ENCODE measurements at regions not wholly inside any gene's neighbourhood (a gene's known extent, or its start where the extent isn't known, plus 50 kb on each side); places are given as distances from the start of the nearest gene placed in this dataset.
"Not testable (repeated sequence)": the region's sequence is repeated elsewhere in the genome, so short reads cannot be mapped to it uniquely, and the experiment has no call there.

DNA sequence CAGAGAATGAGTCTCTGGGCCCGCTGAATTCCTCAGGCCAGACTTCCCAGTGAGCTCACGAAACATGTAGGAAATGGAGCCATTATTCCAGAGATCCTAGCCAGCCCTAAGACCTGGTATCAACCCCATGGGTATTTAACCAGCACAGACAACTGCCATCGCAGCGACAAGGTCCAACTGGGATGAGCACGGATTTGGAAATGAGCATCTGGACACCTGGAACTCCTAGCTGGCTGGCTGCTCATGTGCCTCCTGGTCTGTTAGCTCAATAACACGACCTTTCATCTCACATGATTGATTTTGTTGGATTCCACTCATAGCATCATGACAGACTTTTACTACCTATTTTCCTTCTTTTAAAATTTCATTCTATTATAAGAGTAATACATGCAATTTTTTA is 51.0 kb downstream of the POU3F3 start:
- DNase-seq (ENCODE audit: low read depth): no peak

DNA sequence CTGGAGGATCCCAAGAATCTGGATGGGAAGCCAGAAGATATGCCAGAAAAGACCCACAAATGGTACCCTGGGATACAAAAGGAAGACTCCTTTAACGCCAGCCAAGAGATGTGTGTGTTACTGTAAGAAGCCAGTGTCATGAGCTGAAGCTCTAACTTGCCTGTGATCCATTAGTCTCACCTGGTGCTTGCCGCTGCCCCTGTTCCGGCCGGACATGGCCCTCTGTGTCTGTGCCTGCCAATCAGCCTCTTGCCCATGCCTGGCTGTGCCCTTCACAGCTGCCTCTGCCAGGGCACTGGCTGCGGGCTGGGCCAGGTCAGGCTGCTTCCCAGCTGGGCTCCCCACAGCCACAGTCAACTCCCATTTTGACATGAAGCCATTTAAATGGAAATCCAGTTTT is 55.4 kb downstream of the POU3F3 start:
- DNase-seq (ENCODE audit: low read depth): no peak

DNA sequence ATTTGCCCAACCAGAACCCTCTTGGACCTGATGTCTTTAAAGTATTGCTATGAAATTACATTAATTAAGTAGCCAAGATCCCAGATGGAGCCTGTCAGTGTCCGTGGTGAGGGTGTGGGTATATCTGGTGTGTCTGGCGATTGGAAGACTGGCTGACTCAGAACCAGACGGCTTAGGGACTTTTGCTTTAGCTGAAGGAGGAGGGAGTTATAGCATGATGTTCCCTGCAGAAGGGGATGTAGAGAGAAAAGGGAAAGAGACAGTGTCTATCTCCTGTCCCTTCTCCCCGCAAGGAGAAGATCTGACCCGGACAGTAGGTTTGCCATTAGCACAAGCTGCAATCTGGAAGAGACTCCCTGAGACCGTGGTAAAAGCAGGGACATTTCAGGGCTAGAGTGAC is 60.6 kb downstream of the POU3F3 start:
- DNase-seq (ENCODE audit: low read depth): no peak

DNA sequence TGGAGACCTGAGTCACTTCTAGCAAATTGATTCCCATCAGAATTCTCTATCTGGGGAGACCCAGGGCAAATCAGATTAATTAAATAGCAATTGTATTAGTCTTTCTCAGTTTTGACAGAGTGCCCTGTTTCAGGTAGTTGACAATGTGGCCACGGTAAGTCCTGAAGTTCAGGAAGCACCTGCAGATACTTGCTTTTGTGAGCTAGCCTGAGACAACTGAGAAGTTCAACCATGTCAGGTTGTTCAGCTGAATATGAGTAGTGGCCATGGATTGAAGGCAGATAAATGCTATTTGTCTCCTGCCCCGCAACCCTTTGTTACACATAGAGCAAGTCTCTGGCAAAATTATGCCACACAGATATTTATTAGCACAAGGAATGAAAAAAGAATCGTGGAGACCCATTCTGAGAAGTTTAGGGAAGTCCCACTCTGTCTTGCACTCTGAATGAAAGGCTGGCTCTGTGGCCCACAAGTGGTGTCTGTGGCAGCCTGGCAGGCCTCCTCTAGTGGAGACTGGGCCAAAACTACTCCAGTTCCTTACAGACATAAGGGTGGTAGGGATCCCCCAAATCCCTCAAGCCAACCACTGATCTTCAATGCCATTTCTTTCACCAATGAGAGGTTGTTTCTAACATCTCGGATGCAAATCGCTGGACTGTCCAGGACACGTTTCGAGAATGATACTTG is 61.3 kb downstream of the POU3F3 start:
- no peak for DNase-seq (ENCODE audit: low read depth)

DNA sequence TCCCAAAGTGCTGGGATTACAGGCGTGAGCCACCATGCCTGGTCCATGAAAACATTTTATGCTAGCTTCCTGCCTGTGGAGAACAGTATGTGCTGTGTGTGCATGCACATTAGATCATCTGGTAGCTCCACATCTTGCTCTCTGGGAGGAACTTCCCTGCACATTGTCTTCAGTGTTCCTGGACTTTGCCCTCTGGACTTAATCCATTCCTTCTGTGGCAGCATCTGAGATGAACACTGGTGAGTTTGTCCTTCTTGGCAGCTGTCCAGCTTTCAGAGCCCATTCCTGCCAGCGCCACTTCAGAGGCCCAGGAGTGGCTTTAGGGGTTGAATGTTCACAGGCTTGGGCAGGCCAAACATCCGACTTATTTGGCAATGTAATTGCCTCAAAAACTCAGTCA is 65.2 kb downstream of the POU3F3 start:
- DNase-seq (ENCODE audit: low read depth): no peak

DNA sequence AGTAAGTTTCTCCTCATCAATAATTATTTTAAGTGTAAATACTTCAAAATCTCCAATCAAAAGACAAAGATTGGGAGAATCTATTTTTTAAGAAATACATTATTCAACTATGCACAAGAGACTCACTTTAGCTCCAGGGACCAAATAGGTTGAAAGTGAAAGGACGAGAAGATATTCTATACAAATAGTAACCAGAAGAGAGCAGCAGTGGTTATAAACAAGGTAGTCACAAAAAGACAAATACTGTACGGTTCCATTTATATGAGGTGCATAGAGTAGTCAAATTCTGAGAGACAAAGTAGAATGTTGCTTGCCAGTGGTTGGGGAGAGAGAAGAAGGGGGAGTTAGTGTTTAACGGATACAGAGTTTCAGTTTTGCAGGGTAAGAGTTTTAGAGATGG is 69.8 kb downstream of the POU3F3 start:
- no peak for DNase-seq (ENCODE audit: low read depth)

DNA sequence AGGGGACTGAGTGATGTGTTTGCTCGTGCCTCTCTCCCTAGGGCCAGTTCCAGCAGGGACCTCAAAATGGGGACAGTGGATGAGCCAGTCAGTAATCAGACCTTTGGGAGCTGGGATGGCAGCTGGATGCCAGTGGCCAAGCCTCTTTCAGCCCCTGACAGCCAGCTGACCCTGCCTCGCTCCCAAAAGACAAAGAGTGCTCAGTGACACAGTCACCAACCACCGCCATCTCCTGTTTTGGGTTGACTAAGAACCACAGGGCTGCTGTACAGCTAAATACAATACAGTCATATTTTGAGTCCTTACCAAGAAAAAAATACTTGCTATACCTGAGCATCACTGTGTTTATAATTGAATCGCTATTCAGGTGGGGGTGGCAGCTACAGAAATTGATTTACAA is 75.7 kb downstream of the POU3F3 start:
- DNase-seq (ENCODE audit: low read depth): no peak

DNA sequence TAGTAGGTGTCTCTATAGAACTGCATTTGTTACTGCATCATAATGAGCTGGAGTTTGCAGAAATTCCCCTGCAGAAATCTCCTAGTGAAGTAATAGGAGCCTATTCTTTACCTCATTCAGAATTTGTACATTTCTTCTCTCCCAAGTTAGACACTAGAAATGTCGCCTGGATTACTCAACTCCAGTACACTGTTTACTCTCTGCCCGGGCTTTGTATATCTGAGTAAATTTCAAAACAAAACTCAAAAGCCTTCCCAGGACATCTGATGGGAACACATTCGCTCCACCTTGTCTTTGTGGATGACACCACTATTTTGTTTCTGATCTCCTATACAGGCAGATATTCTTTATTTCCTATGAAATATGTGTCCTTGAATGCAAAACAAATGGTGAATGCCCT is 76.8 kb downstream of the POU3F3 start:
- DNase-seq (ENCODE audit: low read depth): no peak

DNA sequence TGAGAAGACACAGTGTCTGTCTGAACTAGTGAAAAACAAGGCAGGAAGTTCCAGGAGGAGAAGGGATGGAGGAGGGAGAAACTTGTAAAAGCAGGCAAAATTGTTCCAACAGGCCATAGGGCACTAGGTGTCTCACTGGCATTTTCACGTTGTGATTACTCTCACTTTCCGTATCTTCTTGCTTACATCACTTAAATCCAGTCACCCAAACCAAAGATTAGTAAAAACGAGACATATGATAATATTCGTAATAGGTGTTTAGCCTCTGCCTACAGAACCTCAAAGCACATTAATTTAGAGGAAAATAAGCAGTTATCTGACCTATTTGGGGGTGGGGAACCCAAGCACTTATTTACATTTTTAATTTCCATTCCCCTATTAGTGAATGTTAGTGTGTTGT is 78.3 kb downstream of the POU3F3 start:
- no peak for DNase-seq (ENCODE audit: low read depth)

DNA sequence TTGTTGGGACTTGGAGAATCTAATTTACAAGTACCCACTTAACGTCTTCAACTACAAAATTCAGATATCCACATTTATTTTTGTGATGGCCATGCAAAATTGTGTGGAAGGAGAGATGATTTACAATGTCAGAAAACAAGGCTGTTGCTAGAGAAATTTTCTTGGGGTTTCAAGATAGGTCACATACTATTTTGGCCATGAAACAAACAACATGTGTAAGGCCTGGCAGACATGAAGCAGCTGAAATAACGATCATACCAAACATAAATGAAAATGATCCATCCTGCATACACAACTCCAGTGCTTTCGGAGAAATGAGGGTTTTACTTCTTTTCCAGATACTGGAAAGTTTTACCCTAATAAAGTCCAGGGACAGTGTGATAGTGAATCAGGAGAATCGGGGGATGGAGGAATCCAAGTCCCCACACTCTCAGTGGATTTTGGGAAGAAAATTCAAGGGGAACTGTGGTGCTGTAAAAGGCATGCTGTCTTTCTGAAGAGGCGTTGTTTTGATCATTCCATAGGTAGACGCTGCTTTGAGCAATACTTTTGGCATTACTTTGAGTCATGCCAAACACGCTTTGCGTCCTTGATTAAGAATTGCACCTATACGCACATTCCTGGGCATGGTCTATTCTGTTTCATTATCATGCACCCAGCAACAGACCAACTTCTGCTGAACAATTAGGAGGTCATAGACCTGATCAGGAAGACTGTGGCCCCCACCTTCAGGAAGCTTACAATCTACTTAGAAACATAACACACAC is 79.4 kb downstream of the POU3F3 start:
- no peak for DNase-seq (ENCODE audit: low read depth)

DNA sequence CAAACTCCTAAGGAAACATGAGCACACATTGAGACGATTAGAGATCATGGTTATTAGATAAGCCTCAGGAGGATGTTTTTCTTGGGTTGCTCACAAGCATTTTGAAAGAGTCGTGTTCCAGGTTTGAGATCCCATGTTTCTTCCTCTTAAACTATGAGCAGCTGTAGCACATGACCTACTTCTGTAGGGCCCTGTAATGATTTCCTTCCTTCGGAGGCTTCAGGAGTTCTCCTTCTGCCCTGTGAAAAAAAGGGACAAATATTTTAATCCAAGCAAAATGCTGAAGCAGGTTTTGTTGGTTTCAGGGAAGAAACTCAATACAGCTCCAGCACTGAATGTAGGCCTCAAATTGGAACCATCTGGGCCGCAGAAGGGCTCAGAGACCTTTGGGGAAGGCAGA is 82.6 kb downstream of the POU3F3 start:
- no peak for DNase-seq (ENCODE audit: low read depth)

DNA sequence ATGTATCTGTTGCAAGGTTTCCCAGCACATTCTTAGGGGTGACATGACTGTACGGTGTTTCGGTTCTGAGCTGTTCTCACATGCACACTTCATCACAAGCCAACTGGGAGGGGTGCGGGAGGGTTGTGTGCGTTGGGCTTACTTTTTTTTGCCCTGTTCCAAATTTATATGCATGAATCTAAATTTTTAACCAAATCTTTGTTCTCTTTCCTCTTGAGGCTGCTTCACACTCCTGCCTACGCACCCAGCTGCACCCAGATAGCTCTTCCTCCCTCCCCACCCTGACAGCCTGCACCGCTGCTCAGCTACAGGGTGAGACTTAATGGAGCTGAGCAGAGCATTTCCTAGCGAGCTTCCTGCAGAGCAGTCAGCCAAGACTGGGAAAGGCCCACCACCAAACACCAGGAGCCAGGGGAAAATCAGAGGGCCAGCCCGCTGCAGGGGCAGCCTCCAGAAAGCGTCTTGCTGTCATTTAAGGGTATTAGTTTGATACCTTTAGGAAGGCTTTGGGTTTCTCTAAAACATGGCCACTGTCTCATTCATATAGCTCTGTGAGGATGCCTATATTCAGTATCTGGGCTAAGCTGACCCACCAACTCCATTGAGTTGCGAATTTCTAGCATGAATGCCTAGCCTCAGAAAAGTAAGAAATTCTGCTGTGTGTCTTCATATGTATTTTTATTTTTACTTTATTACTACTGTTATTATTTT is 84.5 kb downstream of the POU3F3 start:
- no peak for DNase-seq (ENCODE audit: low read depth)

DNA sequence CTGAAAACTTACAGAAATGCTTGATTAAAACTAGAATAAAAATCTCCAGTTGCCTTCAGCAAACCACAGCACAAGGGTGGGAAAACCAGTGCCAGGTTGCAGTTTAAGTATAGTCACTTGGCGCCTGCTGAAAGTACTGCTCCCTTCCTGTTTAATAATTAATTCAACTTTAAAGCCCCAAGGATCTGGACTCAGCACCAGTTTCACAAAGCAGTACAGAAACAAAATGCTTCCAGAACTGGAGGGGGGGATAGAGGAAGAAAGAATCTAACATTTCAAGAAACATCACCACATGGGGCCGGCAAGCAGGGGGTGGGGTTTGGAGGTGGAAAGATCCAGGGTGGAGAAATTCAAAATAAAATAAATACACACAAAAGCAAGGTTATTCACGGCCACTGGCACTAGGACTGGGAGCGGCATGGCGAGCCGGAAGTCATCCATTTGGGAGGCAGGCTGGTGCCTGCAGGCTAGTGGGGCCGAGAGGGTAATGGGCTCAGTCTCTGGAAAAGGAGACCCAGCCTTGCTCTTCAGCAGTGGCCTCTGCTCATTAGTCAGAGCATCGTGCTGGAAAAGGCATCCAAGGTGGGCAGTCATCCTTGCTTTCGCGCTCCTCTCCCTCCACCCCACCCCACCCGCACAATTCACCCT is 85.8 kb downstream of the POU3F3 start:
- DNase-seq (ENCODE audit: low read depth): no peak

DNA sequence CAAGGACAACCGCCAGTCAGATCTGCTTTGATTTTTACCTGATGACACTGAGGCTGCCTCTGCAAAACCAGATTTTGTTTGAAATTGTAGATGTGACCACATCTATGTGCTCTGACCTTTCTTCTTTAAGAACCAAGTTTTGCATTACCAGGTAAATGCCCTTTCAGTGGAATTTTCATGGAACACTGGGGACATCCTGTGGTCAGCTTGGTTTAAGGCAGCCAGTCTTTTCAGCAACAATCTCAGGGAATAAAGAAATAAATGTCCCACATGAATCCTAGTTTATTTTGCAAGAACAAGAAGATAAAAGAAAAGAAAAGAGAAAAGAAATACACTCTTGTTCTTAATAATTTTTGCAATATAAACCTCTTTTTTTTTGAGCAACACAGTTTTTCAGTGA is 90.6 kb downstream of the POU3F3 start:
- peak; percentile 31 for DNase-seq (ENCODE audit: low read depth)

DNA sequence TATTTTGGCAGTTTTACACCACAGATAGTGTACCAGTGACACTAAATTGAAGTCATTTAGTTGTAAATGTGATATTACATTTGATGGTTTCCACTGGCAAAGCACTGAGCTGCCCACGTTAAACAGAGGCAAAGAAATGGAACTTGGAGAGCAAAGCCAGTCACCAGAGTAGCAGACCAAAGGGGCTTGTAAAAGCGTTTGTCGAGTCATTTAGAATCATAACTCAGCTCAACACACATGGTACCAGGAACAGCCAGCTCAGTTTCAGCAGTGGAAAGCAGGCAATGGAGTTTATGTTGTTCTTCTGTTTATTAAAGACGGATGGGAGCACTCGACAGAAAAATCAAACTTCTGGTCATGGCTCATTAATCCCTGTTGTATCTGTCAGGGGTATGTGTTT is 91.2 kb downstream of the POU3F3 start:
- DNase-seq (ENCODE audit: low read depth): no peak

DNA sequence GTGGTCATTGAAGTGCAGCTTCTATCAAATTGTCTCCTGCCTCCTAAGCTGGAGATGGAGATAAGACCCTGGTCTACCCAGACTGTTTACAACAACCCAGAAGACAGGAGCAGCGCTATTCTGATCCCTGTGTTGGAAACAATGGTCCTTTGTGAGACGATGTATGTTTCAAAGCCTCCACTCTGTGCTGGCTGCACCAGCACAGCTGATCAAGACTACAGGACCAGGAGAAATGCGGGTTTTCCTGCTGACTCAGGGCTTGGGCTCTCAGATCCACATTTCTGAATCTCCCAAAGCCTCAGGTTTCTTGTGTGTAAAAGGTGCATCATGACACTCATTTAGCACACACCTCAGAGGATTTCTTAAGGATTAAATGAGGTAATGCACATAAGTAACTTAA is 92.0 kb downstream of the POU3F3 start:
- no peak for DNase-seq (ENCODE audit: low read depth)

DNA sequence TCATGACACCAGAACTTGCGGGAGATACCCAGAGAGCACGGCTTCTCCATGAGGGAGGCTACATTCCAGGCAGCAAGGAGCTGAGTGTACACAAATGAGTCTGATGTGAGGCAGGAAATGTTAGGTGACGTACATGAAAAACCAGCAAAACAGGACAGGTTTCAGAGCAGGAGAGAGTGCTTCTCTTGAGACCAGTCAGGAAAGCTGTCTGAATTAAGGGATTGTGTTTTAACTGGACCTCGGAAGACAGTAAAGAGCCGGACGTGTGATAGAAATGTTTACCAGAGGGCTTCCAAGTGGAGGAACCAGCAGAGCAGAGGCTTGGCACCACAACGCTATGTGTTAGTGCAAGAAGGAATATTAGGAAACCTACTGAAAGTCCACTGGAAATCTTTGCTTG is 90.4 kb upstream of the MRPS9 start:
- not testable (repeated sequence) for DNase-seq (ENCODE audit: low read depth)

DNA sequence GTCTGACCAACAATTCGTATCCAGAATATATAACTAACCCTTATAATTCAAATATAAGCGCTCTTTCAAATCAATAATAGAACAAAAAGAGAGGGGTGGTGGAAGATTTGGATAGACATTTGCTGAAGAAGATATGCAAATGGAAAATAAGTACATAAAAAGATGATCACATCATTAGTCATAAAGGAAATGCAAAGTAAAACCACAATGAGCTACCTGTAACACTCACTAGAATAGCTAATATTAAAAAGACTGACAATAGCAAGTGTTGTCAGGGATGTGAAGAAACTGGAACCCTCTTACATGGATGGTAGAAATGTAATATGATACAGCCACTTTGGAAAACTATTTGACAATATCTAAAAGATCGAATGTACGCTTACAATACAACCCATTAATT is 84.9 kb upstream of the MRPS9 start:
- DNase-seq (ENCODE audit: low read depth): no peak

DNA sequence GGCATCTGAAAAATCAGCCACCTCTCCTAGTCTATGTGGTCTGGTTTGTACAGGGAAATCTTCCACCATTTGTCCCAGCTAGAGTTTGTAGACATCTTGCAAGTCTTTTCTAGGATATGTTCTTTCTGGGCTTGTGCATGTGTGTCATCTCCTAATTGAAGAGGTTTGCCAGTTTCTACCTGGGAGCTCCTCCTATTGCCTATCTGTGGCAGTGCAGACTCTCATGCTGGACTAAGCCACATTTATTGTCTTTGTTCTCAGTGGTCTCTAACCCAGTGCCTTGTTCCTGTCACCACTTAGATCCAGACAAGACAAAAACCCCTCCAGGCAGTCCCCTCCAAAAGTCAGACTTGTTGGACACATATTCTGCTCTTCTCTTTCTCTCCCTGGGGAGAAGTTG is 72.0 kb upstream of the MRPS9 start:
- DNase-seq (ENCODE audit: low read depth): no peak

DNA sequence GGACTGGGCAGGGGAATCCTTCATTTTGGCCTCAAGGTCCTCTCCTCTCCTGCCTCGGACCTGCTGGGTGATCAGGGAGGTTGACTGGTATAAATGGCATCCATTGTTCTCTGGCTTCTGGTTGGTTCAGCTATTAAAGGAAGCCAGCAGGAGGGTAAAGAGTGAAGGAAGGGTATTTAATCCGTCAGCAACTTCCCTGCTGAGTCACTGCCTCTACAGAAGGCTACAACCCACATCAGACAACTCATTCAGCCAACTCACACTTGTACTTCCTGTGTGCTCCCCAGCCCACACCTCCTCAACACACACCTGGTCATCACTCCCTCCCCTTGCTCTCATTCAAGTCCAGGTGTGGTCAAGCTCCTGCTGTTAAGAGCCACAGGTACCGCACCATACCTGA is 68.3 kb upstream of the MRPS9 start:
- no peak for DNase-seq (ENCODE audit: low read depth)

DNA sequence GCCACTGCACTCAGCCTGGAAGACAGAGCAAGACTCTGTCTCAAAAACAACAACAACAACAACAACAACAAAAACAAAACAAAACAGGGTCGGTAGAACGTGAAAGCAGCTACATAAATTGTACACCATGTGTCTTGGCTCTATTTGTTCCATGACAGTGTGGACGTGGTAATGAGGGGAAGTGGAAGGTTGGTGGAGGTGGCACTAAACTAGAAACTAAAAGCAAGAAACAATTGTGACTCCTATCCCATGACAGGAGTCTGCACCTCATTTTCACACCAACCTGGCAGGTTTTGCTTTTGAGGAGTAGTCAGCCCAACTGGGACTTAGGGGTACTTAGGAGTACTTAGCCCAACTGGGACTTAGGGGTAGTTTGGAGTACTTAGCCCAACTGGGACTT is 62.5 kb upstream of the MRPS9 start:
- DNase-seq (ENCODE audit: low read depth): no peak

DNA sequence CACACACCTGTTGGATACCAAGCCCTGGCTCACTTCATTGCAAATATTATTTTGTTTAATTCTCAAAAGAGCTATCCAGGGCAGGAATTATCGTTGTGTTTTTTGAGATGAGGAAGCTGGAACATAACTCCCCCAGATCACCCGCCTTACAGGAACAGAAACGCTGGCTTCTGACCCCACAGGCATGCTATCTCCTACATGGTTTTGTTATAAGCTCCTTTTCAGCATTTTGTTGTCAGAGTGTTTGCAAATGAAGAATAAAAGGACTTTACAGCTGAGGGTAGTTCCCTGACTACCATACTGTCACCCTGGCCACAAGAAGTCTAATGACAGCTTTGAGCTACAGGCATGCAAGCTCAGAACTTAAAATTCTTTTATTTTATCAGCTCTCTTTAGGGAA is 62.0 kb upstream of the MRPS9 start:
- no peak for DNase-seq (ENCODE audit: low read depth)

DNA sequence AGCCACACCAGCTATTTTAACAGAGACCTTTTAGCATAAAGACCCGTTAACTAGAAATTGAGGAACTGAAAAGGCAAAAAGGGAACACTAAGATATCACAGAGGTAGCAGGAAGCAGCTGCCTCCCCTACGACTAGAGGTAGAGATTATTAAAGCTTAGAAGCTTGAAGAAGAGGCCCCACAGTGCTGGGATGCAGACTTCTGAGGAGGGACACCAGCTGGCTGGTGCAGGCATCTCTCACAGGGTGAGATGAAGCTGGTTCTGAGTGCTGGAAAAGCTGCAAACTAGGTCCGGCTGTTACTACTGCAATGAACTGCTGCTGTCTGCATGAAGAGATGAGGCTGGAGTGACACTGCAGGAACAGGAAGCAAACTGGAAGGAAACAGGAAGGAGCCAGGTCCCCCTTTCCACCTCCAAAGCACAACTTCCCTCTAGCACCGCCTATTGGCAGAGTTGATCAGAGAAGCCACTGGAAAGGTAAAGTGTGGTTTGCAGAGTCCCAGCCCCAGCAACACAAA is 61.2 kb upstream of the MRPS9 start:
- DNase-seq (ENCODE audit: low read depth): no peak

Measured in fibroblast of the conjunctiva (primary cell).